C4-2B (cell line): ENCODE measurements at regions not wholly inside any gene's neighbourhood (a gene's known extent, or its start where the extent isn't known, plus 50 kb on each side); places are given as distances from the start of the nearest gene placed in this dataset.

Experiments
- ZFX ChIP-seq: fragments of 450-650 bp; IDR thresholded peaks from 2 replicates; pipeline ENCODE4 v1.6.1; 2017
- TF ChIP-seq, protein P1 (sequence below): fragments of 450-650 bp; conservative IDR thresholded peaks from 2 replicates; pipeline ENCODE4 v1.5.1; 2017; ENCODE audit warnings: mild to moderate bottlenecking

DNA sequence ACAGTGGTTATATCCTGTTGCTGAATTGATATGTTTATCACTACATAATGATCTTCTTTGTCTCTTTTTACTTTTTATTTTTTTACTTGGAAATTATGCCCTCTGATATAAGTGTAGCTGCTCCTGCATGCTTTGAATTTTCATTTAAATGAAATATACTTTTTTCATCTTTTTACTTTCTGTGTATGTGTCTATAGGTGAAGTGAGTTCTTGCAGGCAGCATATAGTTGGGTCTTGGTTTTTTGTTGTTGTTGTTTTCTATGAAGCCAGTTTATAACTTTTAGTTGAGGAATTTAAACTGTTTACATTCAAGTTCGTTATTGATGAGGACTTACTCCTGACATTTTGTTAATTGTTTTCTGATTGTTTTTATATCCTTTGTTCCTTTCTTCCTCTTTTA, 103.1 kb upstream of the DOK5 start:
- TF ChIP-seq, protein P1, sequence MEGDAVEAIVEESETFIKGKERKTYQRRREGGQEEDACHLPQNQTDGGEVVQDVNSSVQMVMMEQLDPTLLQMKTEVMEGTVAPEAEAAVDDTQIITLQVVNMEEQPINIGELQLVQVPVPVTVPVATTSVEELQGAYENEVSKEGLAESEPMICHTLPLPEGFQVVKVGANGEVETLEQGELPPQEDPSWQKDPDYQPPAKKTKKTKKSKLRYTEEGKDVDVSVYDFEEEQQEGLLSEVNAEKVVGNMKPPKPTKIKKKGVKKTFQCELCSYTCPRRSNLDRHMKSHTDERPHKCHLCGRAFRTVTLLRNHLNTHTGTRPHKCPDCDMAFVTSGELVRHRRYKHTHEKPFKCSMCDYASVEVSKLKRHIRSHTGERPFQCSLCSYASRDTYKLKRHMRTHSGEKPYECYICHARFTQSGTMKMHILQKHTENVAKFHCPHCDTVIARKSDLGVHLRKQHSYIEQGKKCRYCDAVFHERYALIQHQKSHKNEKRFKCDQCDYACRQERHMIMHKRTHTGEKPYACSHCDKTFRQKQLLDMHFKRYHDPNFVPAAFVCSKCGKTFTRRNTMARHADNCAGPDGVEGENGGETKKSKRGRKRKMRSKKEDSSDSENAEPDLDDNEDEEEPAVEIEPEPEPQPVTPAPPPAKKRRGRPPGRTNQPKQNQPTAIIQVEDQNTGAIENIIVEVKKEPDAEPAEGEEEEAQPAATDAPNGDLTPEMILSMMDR, result no peak
- no peak for TF ChIP-seq ZFX
